IPS DF 19.7 (cell line): ENCODE measurements at regions not wholly inside any gene's neighbourhood (a gene's known extent, or its start where the extent isn't known, plus 50 kb on each side); places are given as distances from the start of the nearest gene placed in this dataset.

Experiments
- DNase-seq: peaks from one replicate; pipeline ENCODE4 v3.0.0-alpha.2; 2013; ENCODE audit warnings: low read depth, low spot score

- DNase-seq = no peak
Measured at GRCh38 chr2:12081481-12082210, 335.2 kb downstream of the LPIN1 start.

GRCh38 chr2:12083081-12083581, 336.7 kb downstream of the LPIN1 start:
- DNase-seq = peak; percentile 96

- DNase-seq = no peak
Measured at GRCh38 chr2:12083713-12084419, 337.4 kb downstream of the LPIN1 start.

GRCh38 chr2:12087175-12087574, 340.7 kb downstream of the LPIN1 start:
- no peak for DNase-seq

DNA sequence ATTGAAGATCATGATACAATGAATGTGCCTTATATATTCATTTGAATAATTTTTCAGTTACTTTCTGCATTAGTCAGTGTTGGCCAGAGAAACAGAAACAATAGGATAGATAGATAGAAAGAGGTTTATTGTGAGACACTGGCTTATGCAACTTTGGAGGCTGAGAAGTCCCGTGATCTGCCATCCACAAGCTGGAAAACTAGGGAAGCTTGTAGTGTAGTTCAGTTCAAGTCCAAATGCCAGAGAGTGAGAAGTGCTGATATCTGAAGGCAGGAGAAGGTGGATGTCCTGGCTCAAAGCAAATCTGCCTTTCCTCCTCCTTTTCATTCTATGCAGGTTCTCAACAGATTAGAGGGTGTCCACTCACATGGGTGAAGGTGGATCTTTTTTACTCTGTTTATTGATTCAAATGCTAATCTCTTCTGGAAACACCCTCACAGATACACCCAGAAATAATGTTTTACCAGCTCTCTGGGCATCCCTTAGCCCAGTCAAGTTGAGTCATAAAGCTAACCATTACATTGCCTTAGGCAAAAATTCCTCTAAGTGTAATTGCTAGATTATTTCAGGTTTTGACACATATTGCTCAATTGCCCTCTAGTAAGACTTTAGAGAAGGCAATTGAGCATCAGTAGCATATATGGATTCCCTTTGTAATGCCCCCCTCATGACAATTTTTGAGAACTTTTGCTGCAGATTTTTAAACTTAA, 341.4 kb downstream of the LPIN1 start:
- no peak for DNase-seq

GRCh38 chr2:12089001-12089400, 342.6 kb downstream of the LPIN1 start:
- DNase-seq = no peak

DNA sequence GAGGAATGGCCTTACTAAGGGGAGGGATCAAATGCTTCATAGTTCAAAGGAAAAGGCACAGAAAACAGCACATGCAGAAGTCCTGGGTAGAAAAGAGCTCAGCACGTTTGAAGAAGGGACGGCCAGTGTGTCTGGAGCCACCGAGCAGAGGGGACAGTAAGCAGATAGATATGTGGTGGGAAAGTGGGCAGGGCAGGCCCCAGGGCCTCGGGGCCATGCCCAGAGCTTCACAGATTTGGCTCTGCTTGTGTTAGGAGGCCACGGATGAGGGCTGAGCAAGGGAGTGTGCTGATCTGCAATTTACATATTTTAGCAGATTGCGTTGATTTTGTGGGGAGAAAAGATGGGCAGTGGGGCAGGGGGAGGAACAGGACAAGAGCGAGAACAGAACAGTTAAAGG, 343.1 kb downstream of the LPIN1 start:
- no peak for DNase-seq

- DNase-seq = no peak
Measured at GRCh38 chr2:12090072-12090471, 343.6 kb downstream of the LPIN1 start.

DNA sequence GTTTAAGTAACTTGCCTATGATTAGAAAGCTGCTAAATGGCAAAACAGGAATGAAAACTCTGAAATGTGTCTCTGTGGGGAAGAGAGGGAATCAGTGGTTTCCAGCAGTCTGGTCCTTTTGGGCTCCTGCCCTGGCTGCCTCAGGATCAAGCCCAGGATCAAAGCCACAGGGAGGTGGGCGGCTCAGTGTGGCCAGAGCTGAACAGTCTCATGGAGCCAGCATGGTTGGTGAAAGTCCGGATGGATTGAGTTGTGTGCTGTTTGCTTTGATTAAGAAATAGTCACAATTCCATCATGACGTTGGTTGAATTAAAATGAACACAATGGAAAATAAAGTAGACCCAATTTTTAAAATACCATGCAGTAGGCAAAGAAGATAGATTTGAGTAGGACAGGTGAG, 344.2 kb downstream of the LPIN1 start:
- no peak for DNase-seq

DNA sequence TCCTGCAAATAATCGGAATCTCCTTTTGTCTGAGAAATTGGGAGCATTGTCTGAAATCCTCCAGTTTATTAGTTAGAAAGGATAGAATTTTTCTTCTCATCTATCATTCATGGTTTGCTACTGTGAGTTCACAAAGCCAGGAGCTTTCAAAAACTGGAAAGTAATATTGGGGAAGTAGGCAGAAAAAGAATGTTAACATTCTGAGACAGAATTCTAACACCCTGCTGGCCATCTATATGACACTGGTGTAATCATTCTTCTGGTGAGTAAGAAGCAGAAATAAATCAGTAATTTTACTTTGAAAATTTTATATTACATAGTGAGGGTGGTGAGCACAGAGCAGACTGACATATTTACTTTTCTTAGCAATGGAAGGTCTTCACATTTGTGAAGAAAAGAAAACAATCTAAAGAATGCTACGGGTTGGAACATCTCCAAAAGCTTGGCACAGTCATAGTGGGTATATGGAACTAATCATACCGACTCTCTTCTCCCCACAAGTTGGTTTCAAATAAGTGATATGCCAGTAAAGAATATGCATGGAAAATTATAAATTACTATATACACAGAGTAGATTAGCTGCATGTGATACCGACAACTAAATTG, 344.9 kb downstream of the LPIN1 start:
- no peak for DNase-seq

- no peak for DNase-seq
Measured at GRCh38 chr2:12094134-12094533, 347.7 kb downstream of the LPIN1 start.

GRCh38 chr2:12096051-12096787, 349.8 kb downstream of the LPIN1 start:
- DNase-seq = peak; percentile 71

DNA sequence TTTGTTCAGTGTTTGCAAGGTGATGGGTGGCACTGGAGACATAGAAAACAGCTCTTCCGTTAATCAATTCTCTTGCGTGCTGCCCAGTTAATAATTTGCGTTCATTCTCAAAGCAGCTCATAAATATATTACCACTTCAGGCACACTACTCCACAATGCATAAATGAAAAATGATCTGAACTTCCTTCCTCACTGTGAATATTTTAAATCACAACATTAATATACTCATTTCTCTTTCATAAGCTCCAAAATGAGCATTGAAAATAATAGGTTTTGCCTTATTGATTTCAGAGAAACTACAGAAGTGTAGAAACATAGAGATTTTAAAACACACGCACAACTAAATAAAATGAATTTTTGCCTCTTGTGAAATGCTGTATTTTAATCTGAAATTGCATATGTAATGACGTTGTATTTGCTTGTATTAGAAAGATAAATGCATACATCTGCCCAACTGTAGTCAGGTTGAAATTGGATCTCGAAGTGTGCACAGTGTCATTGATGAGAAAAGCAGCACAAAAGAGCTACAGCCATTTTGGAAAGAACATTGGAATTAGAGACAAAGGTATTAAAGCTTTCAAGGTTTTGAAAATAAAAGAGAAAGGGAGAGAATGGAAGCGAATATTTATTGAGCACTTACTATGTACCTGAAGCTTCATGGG, 350.5 kb downstream of the LPIN1 start:
- DNase-seq = no peak

DNA sequence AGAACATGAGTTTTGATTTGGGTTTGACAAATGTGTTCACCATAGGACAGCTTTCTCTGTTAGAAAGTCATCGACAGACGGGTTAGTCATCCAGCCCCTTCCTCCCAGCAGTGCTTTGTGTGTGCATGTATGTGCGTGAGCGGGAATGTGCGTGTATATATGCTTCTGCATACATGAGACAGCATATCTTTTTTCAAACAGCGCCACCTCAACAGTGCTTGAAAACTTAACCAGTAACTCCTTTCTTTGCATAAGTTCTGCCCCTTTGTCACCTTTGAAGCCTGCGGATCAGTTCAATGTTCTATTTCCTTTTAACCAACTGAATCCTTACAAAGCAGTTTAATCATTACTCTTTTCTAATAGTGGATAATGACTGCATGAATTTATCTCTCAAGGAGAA, 351.4 kb downstream of the LPIN1 start:
- DNase-seq = no peak

DNA sequence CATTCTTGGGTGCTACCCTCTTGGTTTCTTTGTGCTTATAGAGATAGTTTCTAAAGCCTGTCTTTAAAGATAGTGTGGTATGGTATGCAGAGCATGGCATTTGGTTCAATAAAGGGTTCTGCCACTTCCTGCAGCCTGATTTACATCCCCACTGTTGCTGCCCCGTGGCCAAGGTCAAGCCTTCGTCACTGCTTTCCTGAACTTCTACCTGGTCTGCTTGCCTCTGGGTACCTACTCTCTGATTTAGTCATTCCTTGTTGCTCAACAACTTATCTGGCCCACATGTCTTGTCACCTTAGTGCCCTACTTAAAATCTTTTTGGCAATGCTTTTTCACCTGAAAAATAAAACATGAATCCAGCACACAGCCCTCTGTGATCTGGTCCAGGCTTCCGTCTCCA, 352.9 kb downstream of the LPIN1 start:
- DNase-seq = no peak

- DNase-seq = no peak
Measured at GRCh38 chr2:12102679-12103078, 356.2 kb downstream of the LPIN1 start.

DNA sequence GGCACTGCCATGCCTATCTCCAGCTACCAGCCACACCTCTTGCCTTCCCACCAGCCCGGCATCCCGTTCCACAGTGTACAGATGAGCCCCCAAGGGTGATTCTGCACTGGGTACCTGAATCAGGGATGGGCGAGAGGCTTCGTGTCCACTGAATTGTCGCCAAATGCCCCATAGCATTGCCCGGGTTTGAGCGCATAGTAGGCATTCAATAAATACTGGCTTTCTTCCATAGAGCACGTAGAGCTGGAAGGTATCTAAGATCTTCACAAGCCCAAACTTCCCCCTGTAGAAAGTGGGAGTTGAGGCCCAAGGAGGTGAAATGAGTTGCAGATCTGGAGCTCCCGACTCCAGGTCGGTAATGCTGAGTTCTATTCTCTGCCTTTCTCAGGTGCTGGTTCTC, 358.7 kb downstream of the LPIN1 start:
- DNase-seq = no peak

- no peak for DNase-seq
Measured at GRCh38 chr2:12106440-12107080, 360.1 kb downstream of the LPIN1 start.

DNA sequence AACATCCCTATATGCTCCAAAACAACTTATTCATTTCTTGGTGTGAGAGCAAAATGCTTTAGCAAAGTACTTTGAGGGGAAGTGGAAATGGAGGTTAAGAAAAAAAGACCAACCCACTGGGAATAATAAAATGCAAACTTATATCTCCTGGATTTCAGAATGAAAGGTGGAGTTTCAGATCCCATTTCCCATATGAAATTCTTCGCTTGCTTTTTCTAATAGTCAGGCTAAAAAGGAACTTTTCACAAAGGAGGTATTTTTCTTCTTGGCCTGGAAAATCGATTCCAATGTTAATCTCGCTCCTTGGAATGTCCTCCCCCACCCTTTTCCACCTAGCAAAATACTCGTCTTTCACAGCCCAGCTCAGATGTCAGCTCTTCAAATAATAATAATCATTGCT, 360.9 kb downstream of the LPIN1 start:
- no peak for DNase-seq

DNA sequence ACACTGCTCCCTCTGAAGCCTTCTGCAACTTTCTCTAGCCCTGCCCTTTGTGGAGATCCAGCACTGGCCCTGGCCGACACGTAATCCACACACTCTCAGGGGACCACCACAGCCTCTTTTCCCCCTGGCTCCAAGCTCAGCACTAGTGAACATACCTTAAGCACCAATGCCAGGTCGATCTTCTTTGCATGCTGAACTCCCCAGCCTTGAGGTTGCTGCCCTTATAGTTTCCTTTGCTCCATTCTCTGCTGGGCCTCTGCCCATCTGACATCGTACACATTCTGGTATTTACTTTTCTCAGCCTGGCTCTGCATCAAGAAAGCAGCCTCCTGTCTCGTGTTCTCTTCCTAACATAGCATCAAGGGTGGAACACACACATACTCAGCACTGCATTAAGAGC, 361.5 kb downstream of the LPIN1 start:
- no peak for DNase-seq
